Parathyroid adenoma (tissue), 2 donors: ENCODE measurements at regions not wholly inside any gene's neighbourhood (a gene's known extent, or its start where the extent isn't known, plus 50 kb on each side); places are given as distances from the start of the nearest gene placed in this dataset.

Source experiments
- H2AFZ ChIP-seq: fragments of 300-600 bp; sonication (generic); one replicate; pipeline ENCODE4 v1.7.0; 2017; ENCODE audit warnings: antibody characterized with exemption, mild to moderate bottlenecking
- H3K27ac ChIP-seq: fragments of 300-600 bp; sonication (generic); one replicate; pipeline ENCODE4 v1.7.0; 2017
- H3K27me3 ChIP-seq: fragments of 300-600 bp; sonication (generic); one replicate; pipeline ENCODE4 v1.7.0; 2017; ENCODE audit warnings: low read length; ENCODE audit not compliant: control insufficient read depth, insufficient read depth
- H3K36me3 ChIP-seq: fragments of 300-600 bp; sonication (generic); one replicate; pipeline ENCODE4 v1.7.0; 2017; ENCODE audit warnings: low read length; ENCODE audit not compliant: control insufficient read depth, insufficient read depth
- H3K4me1 ChIP-seq: fragments of 300-600 bp; sonication (generic); one replicate; pipeline ENCODE4 v1.7.0; 2017; ENCODE audit warnings: control low read depth
- H3K4me2 ChIP-seq: fragments of 300-600 bp; sonication (generic); one replicate; pipeline ENCODE4 v1.7.0; 2017; ENCODE audit warnings: low read length
- H3K4me3 ChIP-seq: fragments of 300-600 bp; sonication (generic); one replicate; pipeline ENCODE4 v1.7.0; 2017; ENCODE audit warnings: low read depth, low read length
- H3K79me2 ChIP-seq: fragments of 300-600 bp; sonication (generic); one replicate; pipeline ENCODE4 v1.7.0; 2017; ENCODE audit warnings: control low read depth
- H3K9ac ChIP-seq: fragments of 300-600 bp; sonication (generic); one replicate; pipeline ENCODE4 v1.7.0; 2017; ENCODE audit warnings: mild to moderate bottlenecking
- H3K9me3 ChIP-seq: fragments of 300-600 bp; sonication (generic); one replicate; pipeline ENCODE4 v1.7.0; 2017; ENCODE audit warnings: low read length; ENCODE audit not compliant: control insufficient read depth
- TF ChIP-seq, protein P1 (sequence below): fragments of 300-600 bp; sonication (generic); IDR thresholded peaks from one replicate; pipeline ENCODE4 v1.7.0; 2017; ENCODE audit warnings: antibody characterized with exemption, mild to moderate bottlenecking
- donor health status: primary hyperparathyroidism.

DNA sequence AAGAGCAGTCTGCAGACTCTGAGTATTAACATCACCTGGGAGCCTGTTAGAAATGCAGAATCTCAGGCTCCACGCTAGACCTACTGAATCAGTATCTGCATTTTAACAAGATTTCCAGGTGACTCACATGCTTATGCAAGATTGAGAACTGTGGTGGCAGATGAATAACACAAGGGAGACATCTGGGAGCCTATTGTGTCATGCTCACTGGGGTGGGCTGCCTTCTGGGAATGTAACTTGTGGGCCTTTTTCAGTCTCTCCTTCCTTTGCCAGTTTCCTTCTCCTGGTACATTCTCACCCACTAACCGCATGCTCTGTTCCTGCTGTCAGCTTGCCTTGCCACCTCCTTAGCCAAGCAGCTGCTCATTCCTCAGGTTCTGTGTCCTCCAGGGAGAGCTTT lies 176.6 kb upstream of the C9orf72 start:
- no peaks in the 10 kb centered on the region for H3K36me3 ChIP-seq
- no peaks in the 10 kb centered on the region for H3K79me2 ChIP-seq
- H3K27ac ChIP-seq: no peak overlapping the region
- H3K4me3 ChIP-seq: no peak overlapping the region
- H3K9ac ChIP-seq: no peak overlapping the region
- H3K4me2 ChIP-seq: no peak overlapping the region
- TF ChIP-seq, protein P1, sequence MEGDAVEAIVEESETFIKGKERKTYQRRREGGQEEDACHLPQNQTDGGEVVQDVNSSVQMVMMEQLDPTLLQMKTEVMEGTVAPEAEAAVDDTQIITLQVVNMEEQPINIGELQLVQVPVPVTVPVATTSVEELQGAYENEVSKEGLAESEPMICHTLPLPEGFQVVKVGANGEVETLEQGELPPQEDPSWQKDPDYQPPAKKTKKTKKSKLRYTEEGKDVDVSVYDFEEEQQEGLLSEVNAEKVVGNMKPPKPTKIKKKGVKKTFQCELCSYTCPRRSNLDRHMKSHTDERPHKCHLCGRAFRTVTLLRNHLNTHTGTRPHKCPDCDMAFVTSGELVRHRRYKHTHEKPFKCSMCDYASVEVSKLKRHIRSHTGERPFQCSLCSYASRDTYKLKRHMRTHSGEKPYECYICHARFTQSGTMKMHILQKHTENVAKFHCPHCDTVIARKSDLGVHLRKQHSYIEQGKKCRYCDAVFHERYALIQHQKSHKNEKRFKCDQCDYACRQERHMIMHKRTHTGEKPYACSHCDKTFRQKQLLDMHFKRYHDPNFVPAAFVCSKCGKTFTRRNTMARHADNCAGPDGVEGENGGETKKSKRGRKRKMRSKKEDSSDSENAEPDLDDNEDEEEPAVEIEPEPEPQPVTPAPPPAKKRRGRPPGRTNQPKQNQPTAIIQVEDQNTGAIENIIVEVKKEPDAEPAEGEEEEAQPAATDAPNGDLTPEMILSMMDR: no peak
- H3K4me1 ChIP-seq: no peaks in the 10 kb centered on the region
- H3K27me3 ChIP-seq: no peaks in the 10 kb centered on the region
- no peaks in the 10 kb centered on the region for H3K9me3 ChIP-seq
- H2AFZ ChIP-seq: no peak overlapping the region

DNA sequence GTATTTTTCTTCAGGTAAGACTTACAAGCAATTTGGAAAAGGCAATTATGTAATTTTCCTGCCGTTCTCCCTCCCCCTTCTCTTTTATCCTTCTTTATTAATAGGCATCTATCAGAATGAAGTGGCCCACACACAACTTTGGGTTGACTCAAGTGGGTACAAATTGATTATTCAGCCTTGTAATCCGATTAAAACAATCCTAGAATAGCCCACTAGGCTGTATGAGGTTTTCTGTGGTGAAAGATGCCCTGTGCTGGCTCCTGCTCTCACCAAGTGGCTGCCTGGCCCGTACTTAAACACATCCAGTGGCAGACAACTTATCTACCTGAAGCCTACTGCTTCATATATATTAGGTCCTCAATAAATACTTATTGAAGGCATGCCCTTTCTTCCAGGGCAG lies 177.3 kb upstream of the C9orf72 start:
- TF ChIP-seq, protein P1: no peak
- H3K4me3 ChIP-seq: no peak overlapping the region

DNA sequence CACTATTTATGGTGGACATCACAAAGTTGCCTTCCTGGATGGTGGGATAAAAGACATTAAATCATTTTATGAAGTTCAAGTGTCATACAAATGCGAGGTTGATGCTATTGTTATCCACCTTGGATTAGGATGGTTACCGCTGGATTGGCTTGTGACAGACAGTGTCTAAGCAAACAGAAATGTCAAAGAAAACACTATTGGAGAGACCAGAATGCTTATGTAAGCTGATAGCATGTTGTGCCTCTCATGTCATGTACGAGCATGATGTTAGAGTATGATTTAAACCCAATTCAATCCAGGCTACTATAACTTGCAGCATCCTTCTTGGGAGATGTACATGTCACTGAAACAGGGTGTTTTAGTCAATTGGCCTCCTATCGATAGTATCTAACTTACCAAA lies 178.8 kb upstream of the C9orf72 start:
- Histone ChIP-seq H3K9ac (no peak overlapping the region), H2AFZ (no peak overlapping the region), H3K27me3 (no peaks in the 10 kb centered on the region), H3K4me2 (no peak overlapping the region), H3K4me1 (no peaks in the 10 kb centered on the region), H3K79me2 (no peaks in the 10 kb centered on the region), H3K9me3 (no peaks in the 10 kb centered on the region), H3K27ac (no peak overlapping the region), H3K36me3 (no peaks in the 10 kb centered on the region), H3K4me3 (no peak overlapping the region)
- TF ChIP-seq, protein P1: no peak

More for the DNA sequence above, 177.3 kb upstream of the C9orf72 start:
- no peaks in the 10 kb centered on the region for H3K4me1 ChIP-seq
- H3K27me3 ChIP-seq: no peaks in the 10 kb centered on the region
- H3K36me3 ChIP-seq: no peaks in the 10 kb centered on the region
- H3K4me2 ChIP-seq: no peak overlapping the region
- H3K9ac ChIP-seq: no peak overlapping the region
- H2AFZ ChIP-seq: no peak overlapping the region
- H3K27ac ChIP-seq: no peak overlapping the region
- H3K9me3 ChIP-seq: no peaks in the 10 kb centered on the region
- no peaks in the 10 kb centered on the region for H3K79me2 ChIP-seq

DNA sequence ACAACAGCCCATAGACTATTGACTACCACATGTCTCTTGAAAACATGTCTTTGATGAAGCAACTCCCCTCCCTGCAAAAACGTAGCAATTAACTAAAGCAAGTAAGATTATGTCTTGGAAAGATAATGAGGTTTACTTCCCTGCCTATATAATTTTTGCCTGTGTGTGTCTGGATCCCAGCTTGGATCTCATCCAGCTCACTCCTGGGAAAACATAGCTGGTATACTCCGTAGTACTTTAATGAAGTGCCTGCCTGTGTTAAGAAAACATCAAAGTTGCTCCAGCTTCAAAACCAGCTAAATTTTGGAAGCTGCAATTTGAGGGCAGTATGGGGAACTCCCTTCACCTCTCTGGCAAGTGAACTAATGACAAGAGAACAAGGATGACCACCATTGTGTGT lies 182.6 kb upstream of the C9orf72 start:
- no peak overlapping the region for H3K4me2 ChIP-seq
- no peak overlapping the region for H2AFZ ChIP-seq
- no peaks in the 10 kb centered on the region for H3K79me2 ChIP-seq
- no peaks in the 10 kb centered on the region for H3K9me3 ChIP-seq
- no peaks in the 10 kb centered on the region for H3K36me3 ChIP-seq
- no peak overlapping the region for H3K4me3 ChIP-seq
- no peak overlapping the region for H3K27ac ChIP-seq
- no peaks in the 10 kb centered on the region for H3K4me1 ChIP-seq
- TF ChIP-seq, protein P1: no peak
- H3K27me3 ChIP-seq: no peaks in the 10 kb centered on the region
- no peak overlapping the region for H3K9ac ChIP-seq

DNA sequence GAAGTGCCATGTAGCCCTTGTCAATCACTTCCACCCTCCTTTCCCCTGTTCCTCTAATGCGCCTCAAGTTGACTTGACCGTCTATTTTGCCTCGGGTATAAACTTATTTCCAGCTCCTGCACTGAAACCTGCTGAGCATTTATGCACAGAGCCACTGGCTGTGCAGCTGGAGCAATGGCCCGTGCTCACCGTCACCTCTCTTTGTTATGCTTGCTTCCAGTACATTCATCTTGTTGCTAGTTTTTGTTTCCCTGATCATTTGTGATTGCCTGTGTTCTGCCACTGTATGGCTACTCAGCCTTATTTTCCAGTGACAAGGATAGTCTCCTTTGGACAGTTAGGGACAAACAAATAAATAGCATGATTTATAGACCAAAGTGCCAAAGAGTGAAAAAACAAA lies 183.1 kb upstream of the C9orf72 start:
- Histone ChIP-seq H2AFZ (no peak overlapping the region), H3K27me3 (no peaks in the 10 kb centered on the region), H3K9ac (no peak overlapping the region), H3K4me2 (no peak overlapping the region), H3K36me3 (no peaks in the 10 kb centered on the region), H3K27ac (no peak overlapping the region), H3K4me3 (no peak overlapping the region), H3K9me3 (no peaks in the 10 kb centered on the region), H3K79me2 (no peaks in the 10 kb centered on the region), H3K4me1 (no peaks in the 10 kb centered on the region)
- TF ChIP-seq, protein P1: no peak
